ENCODE measurements at regions not wholly inside any gene's neighbourhood (a gene's known extent, or its start where the extent isn't known, plus 50 kb on each side); places are given as distances from the start of the nearest gene placed in this dataset.

GRCh38 chr18:27608174-27608573, 423.1 kb upstream of the CHST9 start:
- WGBS, 2 experiments (ENCODE audit: extremely low coverage in 2 of 2, insufficient read length in 1 of 2): no CpG with 5 or more reads among the region's 3 CpGs
- Histone ChIP-seq H3K36me3 (ENCODE audit: control insufficient read depth, insufficient read depth, low read length) (no peaks in the 10 kb centered on the region), H2BK120ac (ENCODE audit: low read depth, low read length) (no peak overlapping the region), H4K20me1 (ENCODE audit: insufficient read depth, low read length) (no peaks in the 10 kb centered on the region), H4K5ac (ENCODE audit: low read depth, low read length) (no peak overlapping the region), H3K4ac (ENCODE audit: low read depth, low read length) (no peak overlapping the region), H4K91ac (ENCODE audit: insufficient read depth, low read depth, low read length) (no peak overlapping the region), H2BK20ac (ENCODE audit: low read depth, low read length) (no peak overlapping the region), H2BK5ac (ENCODE audit: low read depth, low read length, poor library complexity, severe bottlenecking) (no peak overlapping the region), H2AFZ (replicated peaks; ENCODE audit: low read length, poor library complexity) (no peak overlapping the region), H2BK15ac (ENCODE audit: low read depth, low read length) (no peak overlapping the region), H2AK5ac (ENCODE audit: low read depth, low read length) (no peak overlapping the region), H2AK9ac (replicated peaks; ENCODE audit: low read depth, low read length, poor library complexity) (no peak overlapping the region), H3K9me1 (ENCODE audit: insufficient read depth, low read length) (no peaks in the 10 kb centered on the region), H3K9me3 (ENCODE audit: control insufficient read depth, insufficient read depth, low read length) (no peaks in the 10 kb centered on the region), H3K27ac (ENCODE audit: insufficient read depth, low read length) (no peak overlapping the region), H3K18ac (ENCODE audit: low read depth, low read length) (no peak overlapping the region), H4K8ac (ENCODE audit: low read depth in 2 of 2, low read length in 2 of 2) (no peak overlapping the region), H3K27me3 (ENCODE audit: control insufficient read depth, insufficient read depth, low read length) (no peaks in the 10 kb centered on the region), H3K4me3 (ENCODE audit: insufficient read depth, low read depth, low read length) (no peak overlapping the region), H3K56ac (ENCODE audit: extremely low read depth, insufficient read depth, low read length) (no peak overlapping the region), H3K4me2 (ENCODE audit: low read depth, low read length) (no peak overlapping the region), H3K9ac (ENCODE audit: low read depth, low read length) (no peak overlapping the region), H3K4me1 (ENCODE audit: control insufficient read depth, insufficient read depth, low read length) (no peaks in the 10 kb centered on the region), H3K79me1 (ENCODE audit: low read depth in 1 of 2, low read length in 2 of 2) (no peaks in the 10 kb centered on the region), H3K14ac (replicated peaks; ENCODE audit: low read depth, low read length) (no peak overlapping the region), H3K23ac (ENCODE audit: low read depth, low read length) (no peak overlapping the region)
- TF ChIP-seq BHLHE40 (IDR thresholded peaks at IDR 0.05; ENCODE audit: low read depth, low read length): no peak
- TF ChIP-seq, protein P1, sequence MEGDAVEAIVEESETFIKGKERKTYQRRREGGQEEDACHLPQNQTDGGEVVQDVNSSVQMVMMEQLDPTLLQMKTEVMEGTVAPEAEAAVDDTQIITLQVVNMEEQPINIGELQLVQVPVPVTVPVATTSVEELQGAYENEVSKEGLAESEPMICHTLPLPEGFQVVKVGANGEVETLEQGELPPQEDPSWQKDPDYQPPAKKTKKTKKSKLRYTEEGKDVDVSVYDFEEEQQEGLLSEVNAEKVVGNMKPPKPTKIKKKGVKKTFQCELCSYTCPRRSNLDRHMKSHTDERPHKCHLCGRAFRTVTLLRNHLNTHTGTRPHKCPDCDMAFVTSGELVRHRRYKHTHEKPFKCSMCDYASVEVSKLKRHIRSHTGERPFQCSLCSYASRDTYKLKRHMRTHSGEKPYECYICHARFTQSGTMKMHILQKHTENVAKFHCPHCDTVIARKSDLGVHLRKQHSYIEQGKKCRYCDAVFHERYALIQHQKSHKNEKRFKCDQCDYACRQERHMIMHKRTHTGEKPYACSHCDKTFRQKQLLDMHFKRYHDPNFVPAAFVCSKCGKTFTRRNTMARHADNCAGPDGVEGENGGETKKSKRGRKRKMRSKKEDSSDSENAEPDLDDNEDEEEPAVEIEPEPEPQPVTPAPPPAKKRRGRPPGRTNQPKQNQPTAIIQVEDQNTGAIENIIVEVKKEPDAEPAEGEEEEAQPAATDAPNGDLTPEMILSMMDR (conservative IDR thresholded peaks at IDR 0.05; ENCODE audit: low read depth, low read length): no peak
- no peak for TF ChIP-seq NFE2L2 (IDR thresholded peaks at IDR 0.05; ENCODE audit: low read depth, low read length)
- no peak for TF ChIP-seq MAZ (IDR thresholded peaks at IDR 0.05; ENCODE audit: borderline replicate concordance, low read depth, low read length)
- no peak for TF ChIP-seq ELK1 (IDR thresholded peaks at IDR 0.05; ENCODE audit: borderline replicate concordance, low read depth, low read length)
- TF ChIP-seq RCOR1 (IDR thresholded peaks at IDR 0.05; ENCODE audit: insufficient replicate concordance, low read length): no peak
- no peak for TF ChIP-seq FOS (IDR thresholded peaks at IDR 0.05; ENCODE audit: low read depth, low read length)
- TF ChIP-seq USF2 (IDR thresholded peaks at IDR 0.05; ENCODE audit: low read depth, low read length): no peak
- TF ChIP-seq RFX5 (IDR thresholded peaks at IDR 0.05; ENCODE audit: low read depth, low read length): no peak
- no peak for TF ChIP-seq RAD21 (IDR thresholded peaks at IDR 0.05; ENCODE audit: low read length)
- TF ChIP-seq CEBPB (IDR thresholded peaks at IDR 0.05; ENCODE audit: low read depth, low read length): no peak
- no peak for TF ChIP-seq CHD1 (IDR thresholded peaks at IDR 0.05; ENCODE audit: low read depth, low read length)
- no peak for TF ChIP-seq MAFK (IDR thresholded peaks at IDR 0.05; ENCODE audit: low read depth, low read length)
- TF ChIP-seq MXI1 (IDR thresholded peaks at IDR 0.05; ENCODE audit: borderline replicate concordance, low read depth, low read length): no peak
- no peak for TF ChIP-seq SMC3 (IDR thresholded peaks at IDR 0.05; ENCODE audit: low read depth, low read length)
- no peak for TF ChIP-seq POLR2A (IDR thresholded peaks at IDR 0.05; ENCODE audit: low read depth, low read length)
- ChIA-PET POLR2A (ENCODE audit: unreplicated experiment) (no interaction called here), CTCF (interaction anchor here (1.3 kb wide), 1 partner anchor 13 kb away, joined by 3 read pairs; no protein-coding TSS in a partner anchor)
- in situ Hi-C loops (cut with MboI; ENCODE audit: low sequenced_read_pairs) (loop anchor here (10.0 kb wide), 1 partner anchor 587 kb away; no protein-coding TSS in a partner anchor), dilution Hi-C loops (cut with HindIII; ENCODE audit: low sequenced_read_pairs, unreplicated experiment) (no loop called here), intact Hi-C loops (cut with micrococcal nuclease) (loop anchor here (5.0 to 10.0 kb wide), 5 partner anchors 407 to 1537 kb away; partner anchors contain the start of gene CDH2)
- DNase-seq: no peak
- BruUV-seq (replicated peaks): no TSS peak
- ATAC-seq (ENCODE audit: low read depth): no peak
